SU-DHL-6 (cell line): ENCODE measurements at regions not wholly inside any gene's neighbourhood (a gene's known extent, or its start where the extent isn't known, plus 50 kb on each side); places are given as distances from the start of the nearest gene placed in this dataset.

ENCODE experiments used
- CTCF ChIP-seq: fragments of 200-600 bp; sonication (generic); IDR thresholded peaks from one replicate; pipeline ENCODE4 v1.5.1; 2017; ENCODE audit warnings: antibody characterized with exemption, mild to moderate bottlenecking, low read length, moderate library complexity; ENCODE audit not compliant: insufficient read depth, poor library complexity, severe bottlenecking
- EZH2phosphoT487 ChIP-seq: fragments of 200-600 bp; sonication (generic), shearing (Covaris generic); conservative IDR thresholded peaks from 2 replicates; pipeline ENCODE4 v1.6.1; 2018; ENCODE audit warnings: mild to moderate bottlenecking, antibody characterized with exemption, low read length, moderate library complexity, mixed read lengths

- TF ChIP-seq CTCF: no peak
- no peak for TF ChIP-seq EZH2phosphoT487
Observed at GRCh38 chr4:30172416-30172815, 547.8 kb upstream of the PCDH7 start.
